Testis (tissue), 2 donors: ENCODE measurements at regions not wholly inside any gene's neighbourhood (a gene's known extent, or its start where the extent isn't known, plus 50 kb on each side); places are given as distances from the start of the nearest gene placed in this dataset.

Experiments
- DNase-seq: peaks from one replicate; pipeline ENCODE4 v3.0.0-alpha.2; 2019
- H3K27ac ChIP-seq, 2 donors: fragments of 200-600 bp; sonication (generic); one replicate each; pipeline ENCODE4 v1.5.1; 2019
- H3K27me3 ChIP-seq: fragments of 200-600 bp; sonication (generic); one replicate; pipeline ENCODE4 v1.5.1; 2019
- H3K36me3 ChIP-seq: fragments of 200-600 bp; sonication (generic); one replicate; pipeline ENCODE4 v1.5.1; 2017; ENCODE audit warnings: low read depth; ENCODE audit errors: missing control alignments
- H3K4me1 ChIP-seq: fragments of 200-600 bp; sonication (generic); one replicate; pipeline ENCODE4 v1.5.1; 2019
- H3K4me3 ChIP-seq, 2 donors: fragments of 200-600 bp; sonication (generic); one replicate each; pipeline ENCODE4 v1.5.1; 2017 to 2019
- H3K9me3 ChIP-seq: fragments of 200-600 bp; sonication (generic); one replicate; pipeline ENCODE4 v1.5.1; 2017
- POLR2A ChIP-seq: fragments of 450-650 bp; IDR thresholded peaks from one replicate; pipeline ENCODE4 v1.6.1; 2017; ENCODE audit warnings: antibody characterized with exemption, mild to moderate bottlenecking, moderate library complexity
- whole genome bisulfite sequencing, 2 donors: methylation state at CpG; one replicate each; pipeline ENCODE4 v1.1.5; 2018; 5-methylcytosine and 5-hydroxymethylcytosine counted together
- intact Hi-C: fragments of 100-400 bp; cut with DNase I; formaldehyde crosslinking; loops from one replicate; pipeline ENCODE4 v1.15.1; 2023; ENCODE audit warnings: low total_unique reads
- TF ChIP-seq, protein P1 (sequence below), 3 experiments: fragments of 450-650 bp in 2 of 3; fragments of 200-600 bp in 1 of 3; sonication (generic) in 1 of 3; IDR thresholded peaks; one replicate each; pipeline ENCODE4 v1.5.1; 2016 to 2019; ENCODE audit warnings: antibody characterized with exemption in 3 of 3, mild to moderate bottlenecking in 2 of 3, moderate library complexity in 1 of 3

GRCh38 chr21:27673581-27673980, 706.7 kb upstream of the ADAMTS5 start:
- H3K27ac ChIP-seq, result no peak overlapping the region
- no peaks in the 10 kb centered on the region for H3K9me3 ChIP-seq
- H3K4me3 ChIP-seq, result no peak overlapping the region
- TF ChIP-seq POLR2A, result no peak
- TF ChIP-seq, protein P1, sequence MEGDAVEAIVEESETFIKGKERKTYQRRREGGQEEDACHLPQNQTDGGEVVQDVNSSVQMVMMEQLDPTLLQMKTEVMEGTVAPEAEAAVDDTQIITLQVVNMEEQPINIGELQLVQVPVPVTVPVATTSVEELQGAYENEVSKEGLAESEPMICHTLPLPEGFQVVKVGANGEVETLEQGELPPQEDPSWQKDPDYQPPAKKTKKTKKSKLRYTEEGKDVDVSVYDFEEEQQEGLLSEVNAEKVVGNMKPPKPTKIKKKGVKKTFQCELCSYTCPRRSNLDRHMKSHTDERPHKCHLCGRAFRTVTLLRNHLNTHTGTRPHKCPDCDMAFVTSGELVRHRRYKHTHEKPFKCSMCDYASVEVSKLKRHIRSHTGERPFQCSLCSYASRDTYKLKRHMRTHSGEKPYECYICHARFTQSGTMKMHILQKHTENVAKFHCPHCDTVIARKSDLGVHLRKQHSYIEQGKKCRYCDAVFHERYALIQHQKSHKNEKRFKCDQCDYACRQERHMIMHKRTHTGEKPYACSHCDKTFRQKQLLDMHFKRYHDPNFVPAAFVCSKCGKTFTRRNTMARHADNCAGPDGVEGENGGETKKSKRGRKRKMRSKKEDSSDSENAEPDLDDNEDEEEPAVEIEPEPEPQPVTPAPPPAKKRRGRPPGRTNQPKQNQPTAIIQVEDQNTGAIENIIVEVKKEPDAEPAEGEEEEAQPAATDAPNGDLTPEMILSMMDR (IDR thresholded peaks at IDR 0.05), result no peak
- intact Hi-C loops, result no loop called here
- no peaks in the 10 kb centered on the region for H3K27me3 ChIP-seq
- H3K4me1 ChIP-seq, result no peaks in the 10 kb centered on the region
- no peaks in the 10 kb centered on the region for H3K36me3 ChIP-seq
- no peak for DNase-seq

- no peak for DNase-seq
- no peak for TF ChIP-seq POLR2A
- TF ChIP-seq, protein P1 (IDR thresholded peaks at IDR 0.05), result no peak
- Histone ChIP-seq H3K36me3 (no peaks in the 10 kb centered on the region), H3K27me3 (no peaks in the 10 kb centered on the region), H3K27ac (no peak overlapping the region), H3K4me3 (no peak overlapping the region), H3K9me3 (no peaks in the 10 kb centered on the region), H3K4me1 (no peaks in the 10 kb centered on the region)
- intact Hi-C loops, result no loop called here
- 35 to 59% methylated on average over 1 of the region's 1 CpG for WGBS, 2 donors
These were observed 704.3 kb upstream of the ADAMTS5 start for GRCh38 chr21:27671207-27671606.

DNA sequence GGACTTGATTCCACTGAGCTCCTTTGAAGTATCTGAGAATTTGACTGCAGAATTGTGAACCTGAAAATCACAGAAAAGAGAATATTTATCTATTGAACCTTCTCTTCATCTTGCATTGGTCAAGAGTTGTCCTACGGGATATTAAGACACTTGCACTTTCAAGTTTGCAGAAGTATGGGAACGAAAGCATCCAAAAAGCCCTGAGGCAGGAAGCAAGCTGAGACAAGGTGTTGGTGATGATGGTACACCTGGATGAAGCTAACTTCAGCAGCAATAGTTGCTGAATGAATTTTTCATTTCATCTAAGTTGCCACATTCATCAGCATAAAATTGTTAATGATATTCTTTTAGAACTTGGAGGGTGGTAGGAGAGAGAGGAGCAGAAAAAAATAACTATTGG, 686.6 kb upstream of the ADAMTS5 start:
- WGBS, 2 donors, result 95 to 96% methylated on average over 2 of the region's 2 CpGs
- Histone ChIP-seq H3K4me3 (no peak overlapping the region), H3K27ac (no peak overlapping the region), H3K9me3 (no peaks in the 10 kb centered on the region), H3K4me1 (no peaks in the 10 kb centered on the region), H3K27me3 (no peaks in the 10 kb centered on the region), H3K36me3 (no peaks in the 10 kb centered on the region)
- TF ChIP-seq POLR2A, result no peak
- TF ChIP-seq, protein P1 (IDR thresholded peaks at IDR 0.05), result no peak
- intact Hi-C loops, result no loop called here
- DNase-seq, result no peak

GRCh38 chr21:27649762-27650161, 682.9 kb upstream of the ADAMTS5 start:
- Histone ChIP-seq H3K9me3 (no peaks in the 10 kb centered on the region), H3K27me3 (no peaks in the 10 kb centered on the region), H3K4me1 (no peaks in the 10 kb centered on the region), H3K4me3 (no peak overlapping the region), H3K36me3 (no peaks in the 10 kb centered on the region), H3K27ac (no peak overlapping the region)
- 74 to 89% methylated on average over 3 of the region's 3 CpGs for WGBS, 2 donors
- intact Hi-C loops, result no loop called here
- DNase-seq, result no peak
- TF ChIP-seq POLR2A, result no peak
- TF ChIP-seq, protein P1 (IDR thresholded peaks at IDR 0.05), result no peak

- no peak overlapping the region for H3K27ac ChIP-seq
These were observed 682.4 kb upstream of the ADAMTS5 start for GRCh38 chr21:27649323-27649722.

More at GRCh38 chr21:27649323-27649722, 682.4 kb upstream of the ADAMTS5 start:
- Histone ChIP-seq H3K4me1 (no peaks in the 10 kb centered on the region), H3K36me3 (no peaks in the 10 kb centered on the region), H3K4me3 (no peak overlapping the region), H3K9me3 (no peaks in the 10 kb centered on the region), H3K27me3 (no peaks in the 10 kb centered on the region)
- WGBS, 2 donors, result 84 to 89% methylated on average over 4 of the region's 4 CpGs
- intact Hi-C loops, result no loop called here
- TF ChIP-seq POLR2A, result no peak
- TF ChIP-seq, protein P1 (IDR thresholded peaks at IDR 0.05), result no peak
- no peak for DNase-seq
